Head of caudate nucleus (tissue), 42 donors: ENCODE measurements at regions not wholly inside any gene's neighbourhood (a gene's known extent, or its start where the extent isn't known, plus 50 kb on each side); places are given as distances from the start of the nearest gene placed in this dataset.

ENCODE experiments used
- DNase-seq, 42 donors: peaks; one replicate each; pipeline versions ENCODE4 v3.0.0 to v3.0.0-alpha.2; 2020 to 2021; ENCODE audit warnings: mixed read lengths in 7 of 42
- intact Hi-C: fragments of 100-400 bp; cut with DNase I; formaldehyde crosslinking; loops from one replicate; pipeline ENCODE4 v1.15.0; 2022

DNA sequence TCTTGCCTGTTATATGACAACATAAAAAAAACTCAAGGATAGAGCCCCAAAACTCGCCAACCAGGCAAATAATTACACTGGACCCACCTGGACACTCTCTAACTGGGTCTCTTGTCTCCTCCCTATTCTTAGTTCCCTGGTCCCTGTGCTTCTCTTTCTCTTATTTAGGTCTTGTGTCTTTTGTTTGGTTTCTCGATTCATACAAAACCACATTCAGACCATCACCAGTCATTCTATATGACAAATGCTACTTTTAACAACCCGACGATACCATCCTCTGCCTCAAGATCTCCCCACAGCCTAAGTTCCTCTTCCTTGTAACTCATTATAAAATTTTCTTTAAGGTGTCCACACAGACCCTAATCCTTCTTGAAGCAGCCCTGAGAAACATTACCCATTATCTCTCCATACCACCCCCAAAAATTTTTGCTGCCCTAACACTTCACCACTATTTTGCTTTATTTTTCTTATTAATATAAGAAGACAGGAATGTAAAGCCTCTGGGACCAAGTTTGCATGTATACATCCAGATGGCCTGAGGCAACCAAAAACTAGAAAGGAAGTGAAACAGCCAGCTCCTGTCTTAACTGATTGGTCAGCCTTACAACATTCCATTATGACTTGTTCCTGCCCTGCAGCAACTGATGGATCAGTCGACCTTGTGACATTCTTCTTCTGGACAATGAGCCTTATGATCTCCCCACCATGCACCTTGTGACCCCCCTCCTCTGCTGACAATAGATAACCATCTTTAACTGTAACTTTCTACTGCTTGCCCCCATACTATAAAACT lies 638.2 kb downstream of the AMY1C start:
- intact Hi-C loops: no loop called here
- no peak for DNase-seq

- intact Hi-C loops: no loop called here
- DNase-seq: no peak
These were observed 642.9 kb downstream of the AMY1C start for GRCh38 chr1:104392552-104392951.

- no peak for DNase-seq
- intact Hi-C loops: no loop called here
These were observed 652.5 kb downstream of the AMY1C start for GRCh38 chr1:104402178-104402577.

DNA sequence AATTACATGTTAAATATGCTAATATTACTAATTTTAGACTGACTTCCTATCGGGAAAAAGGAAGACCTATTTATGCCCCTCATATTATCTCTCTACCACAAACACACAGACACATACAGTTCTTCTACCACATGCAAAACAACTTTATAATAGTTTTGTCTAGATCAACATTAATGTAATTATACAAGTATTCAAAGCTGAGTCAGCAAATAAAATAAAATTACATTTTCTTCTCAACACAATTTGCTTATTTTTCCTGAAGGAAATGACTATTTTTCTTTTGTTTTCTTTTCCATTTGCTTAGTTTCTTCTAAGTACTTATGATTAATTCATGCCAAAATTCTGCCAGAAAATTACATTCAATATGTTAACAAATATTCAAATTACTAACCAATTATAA lies 654.2 kb downstream of the AMY1C start:
- intact Hi-C loops: no loop called here
- no peak for DNase-seq

- no peak for DNase-seq
- intact Hi-C loops: no loop called here
These were observed 657.0 kb downstream of the AMY1C start for GRCh38 chr1:104406728-104407127.

GRCh38 chr1:104408268-104408667 lies 658.6 kb downstream of the AMY1C start:
- intact Hi-C loops: no loop called here
- DNase-seq: no peak

DNA sequence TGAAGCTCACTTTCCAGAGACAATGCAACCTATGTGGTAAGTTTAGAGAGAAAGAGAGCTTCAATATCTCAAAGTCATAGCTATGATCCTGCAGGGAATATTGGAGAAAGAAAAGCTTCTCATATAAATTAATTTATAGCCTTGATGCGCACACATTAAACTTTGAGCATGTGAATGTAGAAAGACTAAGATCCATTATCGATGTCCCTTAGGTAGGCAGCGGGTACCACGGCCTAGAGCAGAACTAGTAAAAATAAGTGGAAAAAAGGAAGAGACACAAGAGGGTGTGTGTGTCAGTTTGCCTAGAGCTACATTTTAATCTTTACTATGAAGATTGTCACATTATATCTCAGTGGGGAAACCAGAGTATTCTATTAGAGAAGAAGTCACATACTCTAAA lies 685.6 kb downstream of the AMY1C start:
- DNase-seq: no peak
- intact Hi-C loops: no loop called here

DNA sequence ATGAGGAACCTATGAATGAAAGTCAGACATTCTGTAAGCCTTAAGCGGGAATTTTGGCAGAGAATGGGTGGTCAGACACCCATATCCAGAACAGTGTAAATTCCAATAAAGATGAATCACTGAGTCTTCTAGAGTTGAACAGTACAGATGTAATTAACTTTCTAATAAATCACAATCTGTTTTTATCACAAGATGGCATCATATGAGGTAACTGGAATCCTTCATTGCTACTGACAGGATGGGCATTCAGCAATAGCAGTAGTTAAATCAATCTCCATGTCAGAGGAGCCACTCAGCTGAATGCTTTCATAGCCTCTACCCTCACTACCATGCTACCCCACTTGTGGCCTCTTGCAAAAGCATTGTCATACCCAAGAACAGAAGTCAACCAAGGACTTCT lies 690.3 kb downstream of the AMY1C start:
- DNase-seq: no peak
- intact Hi-C loops: no loop called here

DNA sequence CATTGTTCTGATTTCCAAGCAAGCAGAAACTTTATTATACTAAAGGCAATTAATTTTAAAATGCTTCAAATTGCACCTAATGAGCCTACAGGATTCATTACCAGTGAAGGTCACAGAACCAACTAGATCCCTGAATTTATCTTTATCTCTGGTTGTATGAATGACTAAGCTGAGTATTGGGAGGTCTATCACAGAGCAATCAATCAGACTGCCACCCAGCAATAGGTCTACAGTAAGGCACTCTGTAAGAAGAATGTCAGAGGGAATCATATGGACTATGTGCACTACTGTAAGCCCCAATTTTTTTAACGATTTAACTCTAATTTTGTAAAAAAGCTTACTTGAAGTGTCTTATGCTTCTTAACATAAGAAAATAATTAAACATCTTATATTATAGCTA lies 707.0 kb downstream of the AMY1C start:
- intact Hi-C loops: no loop called here

DNA sequence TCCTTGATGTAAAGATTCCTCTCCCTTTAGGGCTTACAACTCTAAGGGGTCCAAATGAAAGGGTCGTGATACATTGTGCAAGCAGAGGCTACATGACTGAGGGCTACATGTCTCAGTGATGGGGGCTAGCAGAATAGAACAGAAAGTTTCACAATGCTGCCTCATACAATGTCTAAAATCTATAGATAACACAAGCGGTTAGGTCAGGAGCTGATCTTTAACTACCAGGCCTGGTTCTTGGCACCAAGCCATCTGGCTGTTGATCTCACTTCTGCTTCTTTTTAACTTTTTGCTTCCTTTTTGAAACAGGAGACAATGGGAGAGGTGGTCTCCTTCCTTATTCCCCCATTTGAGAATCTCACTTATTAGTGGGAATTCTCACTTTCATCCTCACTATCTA lies 710.2 kb downstream of the AMY1C start:
- no peak for DNase-seq
- intact Hi-C loops: no loop called here

More for the DNA sequence above, 707.0 kb downstream of the AMY1C start:
- no peak for DNase-seq

GRCh38 chr1:104460880-104461279 lies 711.2 kb downstream of the AMY1C start:
- intact Hi-C loops: no loop called here
- DNase-seq: no peak

DNA sequence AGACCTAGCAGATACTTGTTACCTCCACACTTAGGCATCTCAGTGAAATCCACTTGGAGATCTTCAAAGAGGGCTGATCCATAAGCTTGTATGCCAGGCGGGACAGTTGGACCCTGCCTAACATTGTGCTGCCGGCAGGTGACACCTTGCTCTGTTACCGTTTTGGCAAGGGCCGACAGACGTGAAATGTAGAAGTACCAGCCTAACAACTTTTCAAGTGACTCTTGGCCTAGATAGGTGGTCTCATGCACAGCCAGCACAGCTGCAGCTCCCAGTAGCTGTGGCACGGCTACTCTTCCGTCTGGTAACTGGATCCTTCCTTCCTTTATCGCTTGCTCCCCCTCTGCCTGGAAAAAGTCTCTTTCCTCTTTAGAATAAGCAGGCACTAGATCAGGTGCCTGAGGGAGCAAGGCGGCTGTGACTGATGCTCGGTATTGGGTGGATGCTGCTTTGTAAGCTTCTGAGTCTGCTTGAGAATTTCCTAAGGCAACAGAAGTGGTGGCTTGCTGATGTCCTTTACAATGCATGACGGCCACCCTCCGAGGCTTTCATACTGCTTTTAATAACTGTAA lies 713.5 kb downstream of the AMY1C start:
- intact Hi-C loops: no loop called here
- no peak for DNase-seq

GRCh38 chr1:104466068-104466467 lies 716.4 kb downstream of the AMY1C start:
- intact Hi-C loops: no loop called here
- DNase-seq: no peak

DNA sequence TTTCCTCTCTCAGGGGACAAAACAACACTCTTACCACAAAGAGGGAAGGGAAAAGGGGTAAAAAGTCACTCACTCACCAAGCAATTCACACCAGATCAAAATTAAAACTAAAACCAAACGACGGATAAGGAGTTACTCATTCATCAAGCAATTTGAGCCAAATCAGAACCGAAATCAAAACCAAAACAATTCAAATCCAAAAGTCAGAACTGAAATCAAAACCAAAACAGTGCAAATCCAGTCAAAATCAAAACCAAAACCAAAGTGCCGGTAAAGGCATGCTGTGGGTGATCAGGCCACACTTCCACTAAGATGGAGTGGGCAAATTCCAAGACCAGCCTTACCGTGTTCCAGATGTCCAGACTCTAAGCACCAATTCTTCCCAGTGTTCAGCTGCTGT lies 717.9 kb downstream of the AMY1C start:
- intact Hi-C loops: no loop called here
- no peak for DNase-seq

DNA sequence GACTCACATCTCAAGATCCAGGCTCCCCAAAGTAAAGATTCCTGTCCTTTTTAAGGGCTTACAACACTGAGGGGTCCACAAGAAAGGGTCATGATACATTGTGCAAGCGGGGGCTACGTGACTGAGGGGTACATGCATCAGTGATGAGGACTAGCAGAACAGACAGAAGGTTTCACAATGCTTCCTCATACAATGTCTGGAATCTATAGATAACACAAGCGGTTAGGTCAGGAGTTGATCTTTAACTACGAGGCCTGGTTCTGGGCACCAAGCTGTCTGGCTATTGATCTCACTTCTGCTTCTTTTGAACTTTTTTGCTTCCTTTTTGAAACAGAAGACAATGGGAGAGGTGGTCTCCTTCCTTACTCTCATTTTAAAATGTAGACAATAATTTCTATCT lies 718.6 kb downstream of the AMY1C start:
- DNase-seq: no peak
- intact Hi-C loops: no loop called here

GRCh38 chr1:104476126-104476525 lies 726.4 kb downstream of the AMY1C start:
- intact Hi-C loops: no loop called here
- no peak for DNase-seq

GRCh38 chr1:104488296-104489015 lies 738.8 kb downstream of the AMY1C start:
- DNase-seq: no peak
- intact Hi-C loops: no loop called here

DNA sequence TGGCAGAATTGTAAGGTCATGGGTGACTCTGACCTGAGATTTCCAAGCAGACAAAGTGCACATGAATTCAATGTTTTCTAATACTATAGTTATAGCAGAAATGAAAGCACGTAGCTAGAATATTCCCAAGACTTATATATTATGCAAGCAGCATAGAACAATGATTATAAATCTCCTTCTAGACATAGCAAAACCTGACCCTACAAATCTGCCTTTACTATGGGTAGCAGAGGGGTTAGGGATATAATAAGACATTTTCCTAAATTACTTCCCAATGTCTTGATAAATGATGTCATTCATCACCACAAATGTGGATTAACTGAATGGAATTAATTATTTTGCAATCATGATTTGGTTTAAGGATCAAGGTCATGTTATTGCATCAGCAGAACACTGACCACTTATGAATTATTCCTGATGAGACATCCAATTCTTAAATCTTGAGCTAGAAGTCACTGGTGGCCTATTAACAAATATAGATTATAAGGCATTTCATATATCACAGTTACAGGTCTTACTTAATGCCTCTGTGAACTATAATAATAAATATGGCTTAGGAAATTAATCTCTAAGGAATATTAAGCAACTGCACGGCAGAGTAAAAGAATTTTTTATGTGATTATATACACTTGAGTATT lies 776.6 kb downstream of the AMY1C start:
- intact Hi-C loops: no loop called here
- DNase-seq: no peak

DNA sequence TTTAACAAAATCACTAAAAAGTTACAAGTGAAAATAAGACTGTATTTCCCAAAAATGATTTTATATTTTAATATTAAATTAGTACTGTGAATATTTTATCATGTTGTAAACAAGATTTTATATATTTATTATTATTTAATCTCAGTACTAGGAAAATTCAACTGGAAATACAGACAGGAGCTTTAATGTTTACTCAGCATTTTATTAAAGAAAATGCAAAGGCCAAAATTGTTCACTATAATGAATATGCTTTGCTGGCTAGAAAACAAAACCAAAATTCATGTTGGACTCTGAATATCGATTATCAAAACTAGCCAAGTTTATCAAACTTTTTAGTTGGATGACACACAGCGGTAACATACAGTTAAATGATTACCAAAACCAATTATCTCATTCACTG lies 782.3 kb downstream of the AMY1C start:
- DNase-seq: no peak
- intact Hi-C loops: no loop called here

GRCh38 chr1:104574620-104575019 lies 824.9 kb downstream of the AMY1C start:
- intact Hi-C loops: no loop called here
- DNase-seq: no peak
